ENCODE measurements at regions not wholly inside any gene's neighbourhood (a gene's known extent, or its start where the extent isn't known, plus 50 kb on each side); places are given as distances from the start of the nearest gene placed in this dataset.

- Histone ChIP-seq H2AK5ac (ENCODE audit: low read length) (no peak overlapping the region), H4K91ac (ENCODE audit: low read depth, low read length) (no peak overlapping the region), H3K4me3 (ENCODE audit: low read depth, low read length) (no peak overlapping the region), H2BK5ac (ENCODE audit: low read depth, low read length, poor library complexity) (no peak overlapping the region), H2AFZ (ENCODE audit: insufficient read depth, low read length, poor library complexity) (no peak overlapping the region), H3K27me3 (ENCODE audit: insufficient read depth, low read length) (no peaks in the 10 kb centered on the region), H3K79me2 (ENCODE audit: control insufficient read depth, insufficient read depth, low read length, poor library complexity) (no peaks in the 10 kb centered on the region), H3K23ac (ENCODE audit: low read length) (no peak overlapping the region), H3K4ac (ENCODE audit: low read depth, low read length) (no peak overlapping the region), H3K4me1 (ENCODE audit: control insufficient read depth in 1 of 2, insufficient read depth in 2 of 2, low read length in 2 of 2) (no peaks in the 10 kb centered on the region), H3K27ac (ENCODE audit: low read depth, low read length) (no peak overlapping the region), H3K4me2 (ENCODE audit: low read length) (no peak overlapping the region), H3K79me1 (ENCODE audit: low read length) (no peaks in the 10 kb centered on the region), H4K8ac (ENCODE audit: low read depth, low read length) (no peak overlapping the region), H3K9me3 (ENCODE audit: insufficient read depth, low read depth, low read length) (no peaks in the 10 kb centered on the region), H3K18ac (ENCODE audit: low read length) (no peak overlapping the region), H4K12ac (ENCODE audit: low read depth, low read length) (no peak overlapping the region), H2BK120ac (ENCODE audit: insufficient read depth, low read length, poor library complexity) (no peak overlapping the region), H3K9ac (ENCODE audit: low read length) (no peak overlapping the region), H2BK12ac (ENCODE audit: low read length) (no peak overlapping the region), H3K36me3 (ENCODE audit: control insufficient read depth in 1 of 2, insufficient read depth in 2 of 2, low read length in 2 of 2) (no peaks in the 10 kb centered on the region), H3K14ac (ENCODE audit: low read length) (no peak overlapping the region)
- DNase-seq: no peak
- no CpG with 5 or more reads among the region's 3 CpGs for WGBS (ENCODE audit: extremely low coverage, insufficient coverage, insufficient read length)
Observed at GRCh38 chr18:43392168-43392567, 114.9 kb upstream of the SYT4 start.

GRCh38 chr18:43393174-43393573 lies 115.9 kb upstream of the SYT4 start:
- Histone ChIP-seq H2AFZ (ENCODE audit: insufficient read depth, low read length, poor library complexity) (no peak overlapping the region), H2AK5ac (ENCODE audit: low read length) (no peak overlapping the region), H2BK12ac (ENCODE audit: low read length) (no peak overlapping the region), H2BK5ac (ENCODE audit: low read depth, low read length, poor library complexity) (no peak overlapping the region), H3K36me3 (ENCODE audit: control insufficient read depth in 1 of 2, insufficient read depth in 2 of 2, low read length in 2 of 2) (no peaks in the 10 kb centered on the region), H3K9me3 (ENCODE audit: insufficient read depth, low read depth, low read length) (no peaks in the 10 kb centered on the region), H4K8ac (ENCODE audit: low read depth, low read length) (no peak overlapping the region), H3K27ac (ENCODE audit: low read depth, low read length) (no peak overlapping the region), H3K18ac (ENCODE audit: low read length) (no peak overlapping the region), H3K27me3 (ENCODE audit: insufficient read depth, low read length) (no peaks in the 10 kb centered on the region), H3K4me1 (ENCODE audit: control insufficient read depth in 1 of 2, insufficient read depth in 2 of 2, low read length in 2 of 2) (no peaks in the 10 kb centered on the region), H4K91ac (ENCODE audit: low read depth, low read length) (no peak overlapping the region), H3K9ac (ENCODE audit: low read length) (no peak overlapping the region), H3K79me1 (ENCODE audit: low read length) (no peaks in the 10 kb centered on the region), H3K23ac (ENCODE audit: low read length) (no peak overlapping the region), H3K4ac (ENCODE audit: low read depth, low read length) (no peak overlapping the region), H3K79me2 (ENCODE audit: control insufficient read depth, insufficient read depth, low read length, poor library complexity) (no peaks in the 10 kb centered on the region), H3K4me2 (ENCODE audit: low read length) (no peak overlapping the region), H3K4me3 (ENCODE audit: low read depth, low read length) (no peak overlapping the region), H3K14ac (ENCODE audit: low read length) (no peak overlapping the region), H2BK120ac (ENCODE audit: insufficient read depth, low read length, poor library complexity) (no peak overlapping the region), H4K12ac (ENCODE audit: low read depth, low read length) (no peak overlapping the region)
- WGBS (ENCODE audit: extremely low coverage, insufficient coverage, insufficient read length): no CpG with 5 or more reads among the region's 2 CpGs
- DNase-seq: no peak

GRCh38 chr18:43396266-43396665 lies 119.0 kb upstream of the SYT4 start:
- no peak overlapping the region for H2AK5ac ChIP-seq (ENCODE audit: low read length)
- no peak overlapping the region for H4K8ac ChIP-seq (ENCODE audit: low read depth, low read length)
- no peak overlapping the region for H3K14ac ChIP-seq (ENCODE audit: low read length)
- H3K18ac ChIP-seq (ENCODE audit: low read length): no peak overlapping the region
- no CpG with 5 or more reads among the region's 1 CpG for WGBS (ENCODE audit: extremely low coverage, insufficient coverage, insufficient read length)
- no peak overlapping the region for H3K4me2 ChIP-seq (ENCODE audit: low read length)
- H3K27me3 ChIP-seq (ENCODE audit: insufficient read depth, low read length): no peaks in the 10 kb centered on the region
- H3K27ac ChIP-seq (ENCODE audit: low read depth, low read length): no peak overlapping the region
- H4K91ac ChIP-seq (ENCODE audit: low read depth, low read length): no peak overlapping the region
- no peaks in the 10 kb centered on the region for H3K4me1 ChIP-seq (ENCODE audit: control insufficient read depth in 1 of 2, insufficient read depth in 2 of 2, low read length in 2 of 2)
- no peak overlapping the region for H2BK5ac ChIP-seq (ENCODE audit: low read depth, low read length, poor library complexity)
- H2BK120ac ChIP-seq (ENCODE audit: insufficient read depth, low read length, poor library complexity): no peak overlapping the region
- H3K79me1 ChIP-seq (ENCODE audit: low read length): no peaks in the 10 kb centered on the region
- H3K79me2 ChIP-seq (ENCODE audit: control insufficient read depth, insufficient read depth, low read length, poor library complexity): no peaks in the 10 kb centered on the region
- no peak overlapping the region for H4K12ac ChIP-seq (ENCODE audit: low read depth, low read length)
- no peaks in the 10 kb centered on the region for H3K9me3 ChIP-seq (ENCODE audit: insufficient read depth, low read depth, low read length)
- no peak overlapping the region for H3K9ac ChIP-seq (ENCODE audit: low read length)
- peak in 1 of 2 donors; percentile 51 for DNase-seq
- no peak overlapping the region for H2AFZ ChIP-seq (ENCODE audit: insufficient read depth, low read length, poor library complexity)
- H3K4ac ChIP-seq (ENCODE audit: low read depth, low read length): no peak overlapping the region
- H3K23ac ChIP-seq (ENCODE audit: low read length): no peak overlapping the region
- no peaks in the 10 kb centered on the region for H3K36me3 ChIP-seq (ENCODE audit: control insufficient read depth in 1 of 2, insufficient read depth in 2 of 2, low read length in 2 of 2)
- no peak overlapping the region for H3K4me3 ChIP-seq (ENCODE audit: low read depth, low read length)
- no peak overlapping the region for H2BK12ac ChIP-seq (ENCODE audit: low read length)

- no peak overlapping the region for H3K4ac ChIP-seq (ENCODE audit: low read depth, low read length)
- H3K9me3 ChIP-seq (ENCODE audit: insufficient read depth, low read depth, low read length): no peaks in the 10 kb centered on the region
- H4K91ac ChIP-seq (ENCODE audit: low read depth, low read length): no peak overlapping the region
- no peaks in the 10 kb centered on the region for H3K27me3 ChIP-seq (ENCODE audit: insufficient read depth, low read length)
- no peak overlapping the region for H3K18ac ChIP-seq (ENCODE audit: low read length)
- no peaks in the 10 kb centered on the region for H3K79me2 ChIP-seq (ENCODE audit: control insufficient read depth, insufficient read depth, low read length, poor library complexity)
- no peak overlapping the region for H3K4me2 ChIP-seq (ENCODE audit: low read length)
- H2BK120ac ChIP-seq (ENCODE audit: insufficient read depth, low read length, poor library complexity): no peak overlapping the region
- no peaks in the 10 kb centered on the region for H3K79me1 ChIP-seq (ENCODE audit: low read length)
- no peak overlapping the region for H2BK12ac ChIP-seq (ENCODE audit: low read length)
- H4K12ac ChIP-seq (ENCODE audit: low read depth, low read length): no peak overlapping the region
- no CpG with 5 or more reads among the region's 1 CpG for WGBS (ENCODE audit: extremely low coverage, insufficient coverage, insufficient read length)
- H3K23ac ChIP-seq (ENCODE audit: low read length): no peak overlapping the region
- no peak overlapping the region for H2AFZ ChIP-seq (ENCODE audit: insufficient read depth, low read length, poor library complexity)
- no peak overlapping the region for H3K4me3 ChIP-seq (ENCODE audit: low read depth, low read length)
- H3K4me1 ChIP-seq (ENCODE audit: control insufficient read depth in 1 of 2, insufficient read depth in 2 of 2, low read length in 2 of 2): no peaks in the 10 kb centered on the region
- no peak overlapping the region for H4K8ac ChIP-seq (ENCODE audit: low read depth, low read length)
- no peak overlapping the region for H3K9ac ChIP-seq (ENCODE audit: low read length)
- no peak overlapping the region for H3K14ac ChIP-seq (ENCODE audit: low read length)
- no peak overlapping the region for H2AK5ac ChIP-seq (ENCODE audit: low read length)
- no peak overlapping the region for H3K27ac ChIP-seq (ENCODE audit: low read depth, low read length)
- H2BK5ac ChIP-seq (ENCODE audit: low read depth, low read length, poor library complexity): no peak overlapping the region
- H3K36me3 ChIP-seq (ENCODE audit: control insufficient read depth in 1 of 2, insufficient read depth in 2 of 2, low read length in 2 of 2): no peaks in the 10 kb centered on the region
- DNase-seq: peak in 1 of 2 donors; percentile 14
Observed at GRCh38 chr18:43398601-43399000, 121.3 kb upstream of the SYT4 start.

All from trophoblast cell (in vitro differentiated cells and primary cell).